Activated CD8-positive, alpha-beta memory T cell treated with anti-CD3 and anti-CD28 coated beads, Interleukin-2, amount 10 ng/mL, durations not matched to agents 7 days and 5 days (primary cell): ENCODE measurements at regions not wholly inside any gene's neighbourhood (a gene's known extent, or its start where the extent isn't known, plus 50 kb on each side); places are given as distances from the start of the nearest gene placed in this dataset.
A peak's percentile ranks its signal among the peaks of the same experiment; 100 is the strongest.
"Not testable (repeated sequence)": the region's sequence is repeated elsewhere in the genome, so short reads cannot be mapped to it uniquely, and the experiment has no call there.

Source experiments
- ATAC-seq: fragments of 150-1000 bp; cut with Tn5 transposase; one replicate; pipeline ENCODE4 v1.10.0; 2021; ENCODE audit warnings: moderate library complexity
- CTCF ChIA-PET: fragments of 350-600 bp; sonication (Branson Sonifier 250); formaldehyde crosslinking; loops from one replicate; lab custom pipeline; 2021; ENCODE audit warnings: antibody characterized with exemption; lab: Charles Lee
- DNase-seq: peaks from one replicate; pipeline ENCODE4 v3.0.0-alpha.2; 2020
- H3K27ac Mint-ChIP-seq: one replicate; pipeline ENCODE4 v1.8.0; 2021; ENCODE audit warnings: mild to moderate bottlenecking, mixed read lengths
- H3K27me3 Mint-ChIP-seq: one replicate; pipeline ENCODE4 v1.8.0; 2021; ENCODE audit warnings: mixed read lengths
- H3K36me3 Mint-ChIP-seq: one replicate; pipeline ENCODE4 v1.8.0; 2021; ENCODE audit warnings: mild to moderate bottlenecking, mixed read lengths
- H3K4me1 Mint-ChIP-seq: one replicate; pipeline ENCODE4 v1.8.0; 2021; ENCODE audit warnings: mixed read lengths
- H3K4me3 Mint-ChIP-seq: one replicate; pipeline ENCODE4 v1.8.0; 2021; ENCODE audit warnings: mild to moderate bottlenecking, moderate library complexity, mixed read lengths
- H3K9me3 Mint-ChIP-seq: one replicate; pipeline ENCODE4 v1.8.0; 2022; ENCODE audit warnings: low read depth, mixed read lengths

DNA sequence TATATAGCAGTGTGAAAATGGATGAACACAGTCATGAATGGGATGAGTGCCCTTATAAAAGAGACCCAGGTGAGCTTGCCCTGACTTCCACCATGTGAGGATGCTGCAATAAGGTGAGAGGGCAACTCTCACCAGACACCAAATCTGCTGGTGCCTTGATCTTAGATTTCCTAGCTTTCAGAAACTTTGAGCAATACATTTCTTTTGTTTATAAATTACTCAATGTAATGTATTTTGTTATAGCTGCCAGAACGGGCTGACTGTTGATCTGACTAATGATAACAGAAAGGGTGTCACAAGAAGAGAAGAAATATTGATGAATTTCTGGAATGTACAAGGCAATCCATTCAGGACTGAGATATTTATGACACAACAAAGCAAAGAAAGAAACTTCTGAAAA, 180.5 kb downstream of the MCHR2 start:
- Mint-ChIP-seq H3K27ac (no peak overlapping the region), H3K4me1 (no peaks in the 10 kb centered on the region), H3K4me3 (no peak overlapping the region), H3K36me3 (no peaks in the 10 kb centered on the region), H3K27me3 (peaks cover 31% of the 10 kb centered on the region), H3K9me3 (no peaks in the 10 kb centered on the region)
- ATAC-seq (no peak), DNase-seq (no peak)
- CTCF ChIA-PET = no interaction called here

DNA sequence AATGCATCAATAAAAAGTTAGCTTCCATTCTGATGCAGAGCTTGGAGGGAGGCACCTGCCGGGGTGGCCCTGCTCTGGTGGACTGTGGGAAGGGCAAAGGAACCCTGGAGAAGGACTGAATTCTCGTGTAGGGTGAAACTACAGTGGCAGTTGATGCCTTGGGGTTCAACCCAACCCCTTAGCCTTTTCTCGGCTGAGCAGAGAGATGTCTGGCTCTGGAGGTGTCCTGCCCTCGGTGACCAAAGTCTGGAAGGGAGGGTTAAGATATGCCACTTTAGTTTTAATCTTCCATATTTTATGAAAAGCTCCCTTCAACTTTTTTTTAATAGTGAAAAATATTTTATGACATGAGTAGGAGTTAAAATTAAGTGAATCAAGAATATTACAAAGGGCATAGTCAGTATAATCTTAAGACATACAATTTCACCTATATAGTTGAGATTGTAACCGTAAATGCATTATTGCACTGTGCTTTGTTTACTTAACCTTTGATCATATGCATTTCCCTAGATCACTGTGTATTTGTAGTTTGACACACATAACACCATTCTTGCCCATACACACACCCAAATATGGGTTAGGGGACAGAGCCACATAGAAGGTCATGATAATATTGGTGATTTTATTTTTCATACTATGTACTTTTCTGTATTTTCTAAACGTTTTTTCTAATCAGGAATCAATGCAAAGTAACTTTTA, 179.6 kb downstream of the MCHR2 start:
- Mint-ChIP-seq H3K9me3 (no peaks in the 10 kb centered on the region), H3K27ac (no peak overlapping the region), H3K4me1 (no peaks in the 10 kb centered on the region), H3K36me3 (no peaks in the 10 kb centered on the region), H3K27me3 (peaks cover 27% of the 10 kb centered on the region), H3K4me3 (no peak overlapping the region)
- ATAC-seq (no peak), DNase-seq (no peak)
- CTCF ChIA-PET = no interaction called here

DNA sequence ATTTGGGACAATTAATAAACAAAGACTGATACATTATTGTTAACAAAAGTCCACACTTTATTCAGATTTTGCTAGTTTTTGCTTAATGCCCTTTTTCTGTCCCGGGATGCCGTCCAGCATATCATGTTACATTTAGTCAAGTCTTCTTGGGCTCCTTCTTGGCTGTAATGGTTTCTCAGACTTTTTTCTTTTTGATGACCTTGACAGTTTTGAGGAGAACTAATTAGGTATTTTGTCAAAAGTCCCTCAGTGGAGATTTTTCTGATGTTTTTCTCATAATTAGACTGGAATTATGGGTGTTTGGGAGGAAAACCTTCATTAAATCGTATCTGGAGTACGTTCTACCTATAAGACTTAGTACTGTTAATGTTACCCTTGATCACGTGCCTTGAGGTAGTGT, 177.2 kb downstream of the MCHR2 start:
- Mint-ChIP-seq H3K4me1 (no peaks in the 10 kb centered on the region), H3K27ac (no peak overlapping the region), H3K27me3 (peaks cover 15% of the 10 kb centered on the region), H3K9me3 (no peaks in the 10 kb centered on the region), H3K36me3 (no peaks in the 10 kb centered on the region), H3K4me3 (no peak overlapping the region)
- no peak for DNase-seq
- CTCF ChIA-PET = no interaction called here
- ATAC-seq = no peak

GRCh38 chr6:99818161-99818560, 175.9 kb downstream of the MCHR2 start:
- H3K9me3 Mint-ChIP-seq = no peaks in the 10 kb centered on the region
- no peak overlapping the region for H3K4me3 Mint-ChIP-seq
- peaks cover 4% of the 10 kb centered on the region for H3K4me1 Mint-ChIP-seq
- peaks cover 20% of the 10 kb centered on the region for H3K27me3 Mint-ChIP-seq
- DNase-seq (no peak), ATAC-seq (no peak)
- no peaks in the 10 kb centered on the region for H3K36me3 Mint-ChIP-seq
- CTCF ChIA-PET = no interaction called here
- H3K27ac Mint-ChIP-seq = no peak overlapping the region

GRCh38 chr6:99819853-99820252, 174.2 kb downstream of the MCHR2 start:
- H3K4me1 Mint-ChIP-seq = peaks cover 6% of the 10 kb centered on the region
- no peaks in the 10 kb centered on the region for H3K36me3 Mint-ChIP-seq
- H3K27me3 Mint-ChIP-seq = peaks cover 20% of the 10 kb centered on the region
- H3K9me3 Mint-ChIP-seq = no peaks in the 10 kb centered on the region
- no peak overlapping the region for H3K27ac Mint-ChIP-seq
- CTCF ChIA-PET = no interaction called here
- ATAC-seq (no peak), DNase-seq (no peak)
- H3K4me3 Mint-ChIP-seq = no peak overlapping the region

DNA sequence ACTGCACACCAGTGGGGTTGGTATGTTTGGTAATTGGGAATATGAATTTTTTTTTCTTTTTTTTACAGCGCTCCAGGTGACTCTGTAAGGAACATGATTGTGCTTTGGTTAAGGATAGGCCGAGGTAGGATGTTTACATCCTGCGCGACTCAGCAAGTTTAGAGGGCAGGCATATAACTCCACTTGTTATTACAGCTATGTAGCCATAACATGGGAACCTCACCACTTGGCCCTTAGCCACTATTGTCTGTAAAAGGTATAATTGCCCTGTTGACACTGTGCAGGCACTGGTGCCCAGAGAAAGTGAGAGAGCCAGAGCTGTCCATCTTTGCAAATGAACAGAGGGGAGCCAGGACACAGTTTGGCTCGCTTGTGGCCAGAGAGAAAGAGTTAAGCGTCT, 172.9 kb downstream of the MCHR2 start:
- DNase-seq (no peak), ATAC-seq (no peak)
- H3K4me1 Mint-ChIP-seq = peaks cover 6% of the 10 kb centered on the region
- H3K27me3 Mint-ChIP-seq = peaks cover 20% of the 10 kb centered on the region
- no peak overlapping the region for H3K4me3 Mint-ChIP-seq
- H3K9me3 Mint-ChIP-seq = no peaks in the 10 kb centered on the region
- H3K36me3 Mint-ChIP-seq = no peaks in the 10 kb centered on the region
- CTCF ChIA-PET = interaction anchor here (1.2 kb wide), 1 partner anchor 18 kb away, joined by 3 read pairs; no protein-coding TSS in a partner anchor
- no peak overlapping the region for H3K27ac Mint-ChIP-seq

DNA sequence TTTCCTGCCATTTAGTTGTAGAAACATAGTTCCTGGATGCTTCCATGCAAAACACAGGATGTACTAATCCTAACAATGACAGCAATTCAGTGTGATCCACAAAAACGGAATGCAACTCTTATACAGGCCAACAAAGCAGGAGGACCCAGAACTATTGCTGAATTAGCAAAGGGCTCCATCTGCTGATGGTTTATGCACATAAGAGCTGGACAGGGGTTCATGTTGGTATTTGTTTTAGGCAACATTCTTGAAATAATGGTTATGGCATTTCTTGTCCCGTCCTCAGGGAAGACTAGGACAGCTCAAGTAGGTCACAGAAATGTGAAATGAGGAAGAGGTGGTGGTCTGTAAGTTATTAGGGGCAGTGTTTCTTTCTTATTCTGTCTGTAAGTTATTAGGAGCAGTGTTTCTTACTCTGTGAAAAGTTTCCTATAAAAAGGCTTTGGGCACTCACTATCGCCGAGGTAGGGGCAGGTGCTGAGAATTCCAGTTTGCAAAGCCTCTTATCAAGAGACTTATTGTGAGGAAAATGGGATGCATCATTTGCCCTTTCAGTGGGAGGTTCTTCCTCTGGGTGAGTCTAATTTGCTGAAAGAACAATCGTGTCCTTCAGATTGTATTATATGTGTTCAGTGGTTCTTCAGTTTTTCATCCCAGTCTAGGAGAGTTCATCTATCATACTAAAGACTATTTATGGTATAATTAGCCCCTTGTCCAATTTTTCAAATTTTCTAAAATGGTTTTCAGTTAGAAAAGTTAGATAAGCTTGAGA, 171.1 kb downstream of the MCHR2 start:
- peak overlapping the region; percentile 3 for H3K4me3 Mint-ChIP-seq
- H3K36me3 Mint-ChIP-seq = no peaks in the 10 kb centered on the region
- peak; percentile 51 for ATAC-seq
- no peak overlapping the region for H3K27ac Mint-ChIP-seq
- peaks cover 15% of the 10 kb centered on the region for H3K27me3 Mint-ChIP-seq
- CTCF ChIA-PET = interaction anchor here (0.6 to 1.3 kb wide), 7 partner anchors 45 to 492 kb away, joined by 3 to 4 read pairs (median 3); no protein-coding TSS in a partner anchor
- H3K9me3 Mint-ChIP-seq = no peaks in the 10 kb centered on the region
- H3K4me1 Mint-ChIP-seq = peaks cover 6% of the 10 kb centered on the region
- no peak for DNase-seq

DNA sequence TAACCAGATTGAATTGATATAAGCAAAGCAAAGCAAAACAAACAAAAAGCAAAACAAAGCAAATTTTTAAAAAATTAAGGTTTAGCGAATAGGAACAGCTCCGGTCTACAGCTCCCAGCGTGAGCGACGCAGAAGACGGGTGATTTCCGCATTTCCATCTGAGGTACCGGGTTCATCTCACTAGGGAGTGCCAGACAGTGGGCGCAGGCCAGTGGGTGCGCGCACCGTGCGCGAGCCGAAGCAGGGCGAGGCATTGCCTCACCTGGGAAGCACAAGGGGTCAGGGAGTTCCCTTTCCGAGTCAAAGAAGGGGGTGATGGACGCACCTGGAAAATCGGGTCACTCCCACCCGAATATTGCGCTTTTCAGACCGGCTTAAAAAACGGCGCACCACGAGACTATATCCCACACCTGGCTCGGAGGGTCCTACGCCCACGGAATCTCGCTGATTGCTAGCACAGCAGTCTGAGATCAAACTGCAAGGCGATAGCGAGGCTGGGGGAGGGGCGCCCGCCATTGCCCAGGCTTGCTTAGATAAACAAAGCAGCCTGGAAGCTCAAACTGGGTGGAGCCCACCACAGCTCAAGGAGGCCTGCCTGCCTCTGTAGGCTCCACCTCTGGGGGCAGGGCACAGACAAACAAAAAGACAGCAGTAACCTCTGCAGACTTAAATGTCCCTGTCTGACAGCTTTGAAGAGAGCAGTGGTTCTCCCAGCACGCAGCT, 170.3 kb downstream of the MCHR2 start:
- H3K4me1 Mint-ChIP-seq, H3K9me3 Mint-ChIP-seq, H3K27ac Mint-ChIP-seq, ATAC-seq, H3K36me3 Mint-ChIP-seq, DNase-seq: not testable (repeated sequence)
- CTCF ChIA-PET = interaction anchor here (0.6 to 1.2 kb wide), 3 partner anchors 44 to 493 kb away, joined by 3 to 4 read pairs (median 3); no protein-coding TSS in a partner anchor
- peaks cover 13% of the 10 kb centered on the region for H3K27me3 Mint-ChIP-seq
- peak overlapping the region; percentile 3 for H3K4me3 Mint-ChIP-seq

DNA sequence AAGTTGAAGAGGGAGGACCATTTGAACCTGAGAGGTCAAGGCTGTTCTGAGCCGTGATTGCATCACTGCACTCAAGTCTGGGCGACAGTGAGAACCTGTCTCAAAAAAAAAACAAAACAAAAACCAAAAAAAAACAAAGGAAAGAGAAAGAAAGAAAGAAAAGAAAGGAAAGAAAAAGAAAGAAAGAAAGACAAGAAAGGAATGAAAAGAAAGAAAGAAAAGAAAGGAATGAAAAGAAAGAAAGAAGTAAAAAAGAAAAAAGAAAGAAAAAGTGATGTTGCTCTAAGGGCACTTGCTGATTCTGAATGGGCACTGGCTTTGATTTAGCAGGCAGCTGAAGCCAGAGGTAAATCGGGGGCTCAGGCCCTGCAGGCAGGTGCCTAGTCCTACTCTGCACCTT, 161.0 kb downstream of the MCHR2 start:
- CTCF ChIA-PET = no interaction called here
- Mint-ChIP-seq H3K27me3 (peaks cover 2% of the 10 kb centered on the region), H3K9me3 (no peaks in the 10 kb centered on the region), H3K4me3 (no peak overlapping the region), H3K36me3 (no peaks in the 10 kb centered on the region), H3K27ac (no peak overlapping the region), H3K4me1 (no peaks in the 10 kb centered on the region)
- no peak for ATAC-seq
- DNase-seq = no peak

- no peaks in the 10 kb centered on the region for H3K36me3 Mint-ChIP-seq
- H3K27me3 Mint-ChIP-seq = peaks cover 13% of the 10 kb centered on the region
- ATAC-seq (no peak), DNase-seq (no peak)
- H3K27ac Mint-ChIP-seq = no peak overlapping the region
- no peaks in the 10 kb centered on the region for H3K4me1 Mint-ChIP-seq
- CTCF ChIA-PET = no interaction called here
- no peaks in the 10 kb centered on the region for H3K9me3 Mint-ChIP-seq
- H3K4me3 Mint-ChIP-seq = no peak overlapping the region
Measured at GRCh38 chr6:99836471-99836870, 157.6 kb downstream of the MCHR2 start.

DNA sequence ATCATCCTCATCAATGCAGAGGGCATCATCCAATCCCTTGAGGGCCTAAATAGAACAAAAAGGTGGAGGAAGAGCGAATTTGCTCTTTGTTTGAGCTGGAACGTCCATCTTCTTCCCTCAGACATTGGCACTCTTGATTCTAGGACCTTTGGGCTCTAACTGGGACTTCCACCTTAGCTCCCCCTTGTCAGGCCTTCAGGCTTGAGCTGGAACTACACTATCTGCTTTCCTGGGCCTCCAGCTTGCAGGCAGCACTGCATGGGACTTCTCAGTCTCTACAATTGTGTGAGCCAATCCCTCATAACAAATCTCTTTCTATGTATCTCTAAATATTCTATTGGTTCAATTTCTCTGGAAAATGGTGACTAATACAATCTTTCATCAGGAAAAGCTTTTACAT, 155.4 kb downstream of the MCHR2 start:
- Mint-ChIP-seq H3K27ac (no peak overlapping the region), H3K27me3 (peaks cover 24% of the 10 kb centered on the region), H3K4me3 (no peak overlapping the region), H3K9me3 (no peaks in the 10 kb centered on the region), H3K36me3 (no peaks in the 10 kb centered on the region), H3K4me1 (no peaks in the 10 kb centered on the region)
- DNase-seq (no peak), ATAC-seq (no peak)
- CTCF ChIA-PET = no interaction called here

GRCh38 chr6:99841297-99841696, 152.7 kb downstream of the MCHR2 start:
- no peaks in the 10 kb centered on the region for H3K4me1 Mint-ChIP-seq
- no peak overlapping the region for H3K27ac Mint-ChIP-seq
- peaks cover 24% of the 10 kb centered on the region for H3K27me3 Mint-ChIP-seq
- no peak for DNase-seq
- H3K4me3 Mint-ChIP-seq = no peak overlapping the region
- no peaks in the 10 kb centered on the region for H3K36me3 Mint-ChIP-seq
- CTCF ChIA-PET = interaction anchor here (1.6 kb wide), 1 partner anchor 27 kb away, joined by 6 read pairs; no protein-coding TSS in a partner anchor
- no peak for ATAC-seq
- H3K9me3 Mint-ChIP-seq = no peaks in the 10 kb centered on the region

GRCh38 chr6:99846006-99846405, 148.0 kb downstream of the MCHR2 start:
- no peaks in the 10 kb centered on the region for H3K36me3 Mint-ChIP-seq
- H3K4me1 Mint-ChIP-seq = no peaks in the 10 kb centered on the region
- ATAC-seq (no peak), DNase-seq (no peak)
- CTCF ChIA-PET = no interaction called here
- H3K4me3 Mint-ChIP-seq = no peak overlapping the region
- H3K27ac Mint-ChIP-seq = no peak overlapping the region
- peaks cover 25% of the 10 kb centered on the region for H3K27me3 Mint-ChIP-seq
- H3K9me3 Mint-ChIP-seq = no peaks in the 10 kb centered on the region
